C4-2B (cell line): ENCODE measurements at regions not wholly inside any gene's neighbourhood (a gene's known extent, or its start where the extent isn't known, plus 50 kb on each side); places are given as distances from the start of the nearest gene placed in this dataset.

ENCODE experiments used
- H3K27ac ChIP-seq: fragments of 450-650 bp; 2 replicates; pipeline ENCODE4 v1.5.1; 2017
- ZFX ChIP-seq: fragments of 450-650 bp; IDR thresholded peaks from 2 replicates; pipeline ENCODE4 v1.6.1; 2017
- TF ChIP-seq, protein P1 (sequence below): fragments of 450-650 bp; conservative IDR thresholded peaks from 2 replicates; pipeline ENCODE4 v1.5.1; 2017; ENCODE audit warnings: mild to moderate bottlenecking

DNA sequence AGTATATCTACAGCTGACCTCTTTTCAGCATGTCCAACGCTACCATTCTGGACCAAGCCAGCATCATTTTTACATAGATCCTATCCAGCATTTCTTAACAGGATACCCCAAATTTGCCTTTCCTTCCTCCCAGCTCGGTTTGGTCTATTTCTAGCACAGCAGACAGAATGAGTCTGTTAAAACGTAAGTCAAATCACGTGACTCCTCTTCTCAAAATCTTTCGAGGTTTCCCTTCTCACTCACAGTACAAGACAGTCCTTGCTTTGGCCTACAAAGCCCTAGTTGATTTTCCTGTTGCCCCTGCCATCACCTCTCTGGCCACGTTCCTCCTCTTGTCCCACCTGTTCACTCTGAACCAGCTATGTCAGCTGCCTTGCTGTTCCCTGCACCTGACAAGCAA, 711.7 kb downstream of the SORCS3 start:
- no peak overlapping the region for H3K27ac ChIP-seq
- TF ChIP-seq ZFX = no peak
- TF ChIP-seq, protein P1, sequence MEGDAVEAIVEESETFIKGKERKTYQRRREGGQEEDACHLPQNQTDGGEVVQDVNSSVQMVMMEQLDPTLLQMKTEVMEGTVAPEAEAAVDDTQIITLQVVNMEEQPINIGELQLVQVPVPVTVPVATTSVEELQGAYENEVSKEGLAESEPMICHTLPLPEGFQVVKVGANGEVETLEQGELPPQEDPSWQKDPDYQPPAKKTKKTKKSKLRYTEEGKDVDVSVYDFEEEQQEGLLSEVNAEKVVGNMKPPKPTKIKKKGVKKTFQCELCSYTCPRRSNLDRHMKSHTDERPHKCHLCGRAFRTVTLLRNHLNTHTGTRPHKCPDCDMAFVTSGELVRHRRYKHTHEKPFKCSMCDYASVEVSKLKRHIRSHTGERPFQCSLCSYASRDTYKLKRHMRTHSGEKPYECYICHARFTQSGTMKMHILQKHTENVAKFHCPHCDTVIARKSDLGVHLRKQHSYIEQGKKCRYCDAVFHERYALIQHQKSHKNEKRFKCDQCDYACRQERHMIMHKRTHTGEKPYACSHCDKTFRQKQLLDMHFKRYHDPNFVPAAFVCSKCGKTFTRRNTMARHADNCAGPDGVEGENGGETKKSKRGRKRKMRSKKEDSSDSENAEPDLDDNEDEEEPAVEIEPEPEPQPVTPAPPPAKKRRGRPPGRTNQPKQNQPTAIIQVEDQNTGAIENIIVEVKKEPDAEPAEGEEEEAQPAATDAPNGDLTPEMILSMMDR = no peak

- no peak overlapping the region for H3K27ac ChIP-seq
- TF ChIP-seq, protein P1 = no peak
- TF ChIP-seq ZFX = no peak
These were observed 711.2 kb downstream of the SORCS3 start for GRCh38 chr10:105352281-105352680.

DNA sequence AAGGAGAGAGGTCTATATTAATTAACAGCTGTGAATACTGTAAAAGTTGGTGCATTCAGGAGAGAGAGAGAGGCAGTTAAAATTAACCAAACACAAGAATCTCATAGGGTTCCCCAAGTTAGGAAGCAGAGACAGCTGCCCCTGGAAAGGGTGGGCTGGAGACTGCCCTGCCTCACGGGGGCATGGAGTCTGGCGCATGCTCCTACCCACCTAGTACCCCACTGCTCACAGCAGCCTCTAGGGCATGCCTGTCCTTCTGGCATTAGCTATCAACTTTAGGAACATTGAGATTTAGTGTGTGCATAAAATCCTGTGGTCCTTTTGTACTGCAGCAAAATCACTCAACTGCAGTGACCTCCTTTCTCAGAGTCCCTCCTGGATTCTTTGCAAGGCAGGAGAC, 710.1 kb downstream of the SORCS3 start:
- TF ChIP-seq, protein P1 = no peak
- TF ChIP-seq ZFX = no peak
- H3K27ac ChIP-seq = no peak overlapping the region

DNA sequence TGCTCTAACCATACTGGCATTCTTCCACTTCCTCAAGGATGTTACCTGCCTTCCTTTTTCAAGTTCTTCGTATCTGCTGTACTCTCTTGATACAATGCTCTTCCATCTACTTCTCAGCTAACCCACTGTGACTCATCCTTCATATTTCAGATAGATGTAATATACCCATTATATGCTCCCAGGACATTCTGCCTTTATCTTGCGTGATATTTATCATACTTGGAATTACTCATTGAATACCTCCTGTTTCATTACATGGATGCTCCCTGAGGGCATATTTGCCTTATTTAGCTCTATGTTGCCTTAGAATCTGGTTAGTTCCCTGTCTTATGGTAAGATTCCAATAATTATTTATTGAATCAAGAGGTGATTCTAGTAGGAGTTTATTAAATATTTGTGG, 706.4 kb downstream of the SORCS3 start:
- H3K27ac ChIP-seq = no peak overlapping the region
- TF ChIP-seq, protein P1 = no peak
- TF ChIP-seq ZFX = no peak

GRCh38 chr10:105342606-105343005, 701.5 kb downstream of the SORCS3 start:
- no peak overlapping the region for H3K27ac ChIP-seq
- no peak for TF ChIP-seq ZFX
- TF ChIP-seq, protein P1 = no peak

DNA sequence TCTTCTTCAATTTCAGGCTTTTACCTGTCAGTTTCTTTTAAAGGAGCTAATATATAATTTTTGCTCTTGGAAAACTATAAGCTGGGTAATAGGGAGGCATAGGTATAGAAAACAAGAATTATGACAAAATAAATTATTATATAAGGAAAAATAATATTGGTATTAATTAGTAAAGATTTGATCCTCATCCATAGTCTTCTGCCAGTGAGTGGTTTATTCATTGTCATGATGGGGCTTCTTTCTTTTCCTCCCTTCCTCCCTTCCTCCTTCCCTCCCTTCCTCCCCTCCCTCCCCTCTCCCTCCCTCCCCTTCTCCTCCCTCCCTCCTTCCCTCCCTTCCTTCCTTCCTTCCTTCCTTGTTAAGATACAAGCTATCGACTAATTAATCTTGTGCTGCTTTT, 698.6 kb downstream of the SORCS3 start:
- TF ChIP-seq, protein P1 = no peak
- TF ChIP-seq ZFX = no peak
- H3K27ac ChIP-seq = no peak overlapping the region

- H3K27ac ChIP-seq = no peak overlapping the region
- TF ChIP-seq, protein P1 = no peak
- no peak for TF ChIP-seq ZFX
These were observed 687.5 kb downstream of the SORCS3 start for GRCh38 chr10:105328503-105329133.
